ENCODE measurements at regions not wholly inside any gene's neighbourhood (a gene's known extent, or its start where the extent isn't known, plus 50 kb on each side); places are given as distances from the start of the nearest gene placed in this dataset.

DNA sequence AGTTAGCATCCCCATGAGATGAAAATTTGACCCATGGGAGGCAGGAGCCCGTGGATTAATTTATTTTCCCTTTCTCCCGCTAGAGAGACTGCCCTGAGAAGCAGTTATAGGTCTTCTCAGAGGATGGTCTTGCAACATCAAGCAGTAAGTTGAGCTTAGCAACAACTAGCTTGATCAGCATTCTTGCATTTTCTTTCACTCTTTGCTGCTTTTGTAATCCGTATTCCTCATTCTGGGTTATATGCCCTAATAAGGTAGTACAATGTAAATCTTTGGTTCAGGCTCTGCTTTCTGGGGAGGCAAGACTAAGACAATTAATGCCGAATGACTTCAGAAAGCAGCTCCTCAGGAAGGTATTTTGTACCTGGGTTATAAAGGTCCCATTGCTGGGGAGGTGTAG, 146.8 kb downstream of the FZD1 start:
- TF ChIP-seq POLR2A (IDR thresholded peaks at IDR 0.05) = no peak
- TF ChIP-seq, protein P1, sequence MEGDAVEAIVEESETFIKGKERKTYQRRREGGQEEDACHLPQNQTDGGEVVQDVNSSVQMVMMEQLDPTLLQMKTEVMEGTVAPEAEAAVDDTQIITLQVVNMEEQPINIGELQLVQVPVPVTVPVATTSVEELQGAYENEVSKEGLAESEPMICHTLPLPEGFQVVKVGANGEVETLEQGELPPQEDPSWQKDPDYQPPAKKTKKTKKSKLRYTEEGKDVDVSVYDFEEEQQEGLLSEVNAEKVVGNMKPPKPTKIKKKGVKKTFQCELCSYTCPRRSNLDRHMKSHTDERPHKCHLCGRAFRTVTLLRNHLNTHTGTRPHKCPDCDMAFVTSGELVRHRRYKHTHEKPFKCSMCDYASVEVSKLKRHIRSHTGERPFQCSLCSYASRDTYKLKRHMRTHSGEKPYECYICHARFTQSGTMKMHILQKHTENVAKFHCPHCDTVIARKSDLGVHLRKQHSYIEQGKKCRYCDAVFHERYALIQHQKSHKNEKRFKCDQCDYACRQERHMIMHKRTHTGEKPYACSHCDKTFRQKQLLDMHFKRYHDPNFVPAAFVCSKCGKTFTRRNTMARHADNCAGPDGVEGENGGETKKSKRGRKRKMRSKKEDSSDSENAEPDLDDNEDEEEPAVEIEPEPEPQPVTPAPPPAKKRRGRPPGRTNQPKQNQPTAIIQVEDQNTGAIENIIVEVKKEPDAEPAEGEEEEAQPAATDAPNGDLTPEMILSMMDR (IDR thresholded peaks at IDR 0.05) = no peak
